ENCODE measurements at regions not wholly inside any gene's neighbourhood (a gene's known extent, or its start where the extent isn't known, plus 50 kb on each side); places are given as distances from the start of the nearest gene placed in this dataset.

GRCh38 chr4:182150645-182151044 is 92.6 kb upstream of the TENM3 start:
- no peak for TF ChIP-seq POLR2AphosphoS5 (IDR thresholded peaks at IDR 0.05; ENCODE audit: borderline replicate concordance, low read depth, low read length)
- no peak for TF ChIP-seq FOXP2 (optimal IDR thresholded peaks at IDR 0.05; ENCODE audit: control extremely low read depth, extremely low read length, insufficient read depth)
- no peak for TF ChIP-seq EZH2 (IDR thresholded peaks at IDR 0.05)
- H3K9ac ChIP-seq (ENCODE audit: insufficient read length) = no peak overlapping the region
- no peak overlapping the region for H3K27ac ChIP-seq
- no peaks in the 10 kb centered on the region for H3K9me3 ChIP-seq (ENCODE audit: low read depth, low read length)
- DNase-seq (ENCODE audit: low read depth, low spot score) = no peak
- no peaks in the 10 kb centered on the region for H3K36me3 ChIP-seq (ENCODE audit: insufficient read depth, low read length)
- H3K4me3 ChIP-seq = no peak overlapping the region

- no peak for TF ChIP-seq EZH2 (IDR thresholded peaks at IDR 0.05)
- TF ChIP-seq FOXP2 (optimal IDR thresholded peaks at IDR 0.05; ENCODE audit: control extremely low read depth, extremely low read length, insufficient read depth) = no peak
- no peak for TF ChIP-seq POLR2AphosphoS5 (IDR thresholded peaks at IDR 0.05; ENCODE audit: borderline replicate concordance, low read depth, low read length)
- Histone ChIP-seq H3K9me3 (ENCODE audit: low read depth, low read length) (no peaks in the 10 kb centered on the region), H3K36me3 (ENCODE audit: insufficient read depth, low read length) (no peaks in the 10 kb centered on the region), H3K27ac (no peak overlapping the region), H3K9ac (ENCODE audit: insufficient read length) (no peak overlapping the region), H3K4me3 (no peak overlapping the region)
- no peak for DNase-seq (ENCODE audit: low read depth, low spot score)
Measured at GRCh38 chr4:182155806-182156205, 87.4 kb upstream of the TENM3 start.

DNA sequence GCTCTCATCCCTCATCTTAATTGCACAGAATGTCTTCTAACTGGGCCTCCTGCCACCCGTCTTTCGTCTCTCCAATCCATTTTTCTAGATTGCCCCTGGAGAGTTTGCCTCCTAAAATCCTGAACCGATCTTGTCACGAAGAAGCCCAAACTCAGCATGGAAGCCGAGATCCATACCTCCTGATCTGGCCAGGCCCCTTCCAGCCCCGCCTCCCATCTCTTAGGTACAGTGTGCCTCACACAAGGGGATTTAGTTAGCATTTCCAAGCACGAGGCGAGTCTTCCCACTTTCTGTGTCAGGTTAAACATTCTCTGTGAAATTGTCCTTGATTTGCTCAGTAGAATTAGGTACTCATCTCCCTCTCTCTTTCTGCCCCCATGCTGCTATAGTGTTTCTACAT is 80.0 kb upstream of the TENM3 start:
- no peaks in the 10 kb centered on the region for H3K36me3 ChIP-seq (ENCODE audit: insufficient read depth, low read length)
- H3K27ac ChIP-seq = no peak overlapping the region
- no peaks in the 10 kb centered on the region for H3K9me3 ChIP-seq (ENCODE audit: low read depth, low read length)
- TF ChIP-seq FOXP2 (optimal IDR thresholded peaks at IDR 0.05; ENCODE audit: control extremely low read depth, extremely low read length, insufficient read depth) (no peak), EZH2 (IDR thresholded peaks at IDR 0.05) (no peak), POLR2AphosphoS5 (IDR thresholded peaks at IDR 0.05; ENCODE audit: borderline replicate concordance, low read depth, low read length) (no peak)
- H3K4me3 ChIP-seq = no peak overlapping the region
- no peak for DNase-seq (ENCODE audit: low read depth, low spot score)
- no peak overlapping the region for H3K9ac ChIP-seq (ENCODE audit: insufficient read length)

- H3K36me3 ChIP-seq (ENCODE audit: insufficient read depth, low read length) = no peaks in the 10 kb centered on the region
- no peak overlapping the region for H3K9ac ChIP-seq (ENCODE audit: insufficient read length)
- no peaks in the 10 kb centered on the region for H3K9me3 ChIP-seq (ENCODE audit: low read depth, low read length)
- no peak overlapping the region for H3K4me3 ChIP-seq
- H3K27ac ChIP-seq = no peak overlapping the region
- no peak for DNase-seq (ENCODE audit: low read depth, low spot score)
- TF ChIP-seq POLR2AphosphoS5 (IDR thresholded peaks at IDR 0.05; ENCODE audit: borderline replicate concordance, low read depth, low read length) (no peak), EZH2 (IDR thresholded peaks at IDR 0.05) (no peak), FOXP2 (optimal IDR thresholded peaks at IDR 0.05; ENCODE audit: control extremely low read depth, extremely low read length, insufficient read depth) (no peak)
Measured at GRCh38 chr4:182169572-182169971, 73.6 kb upstream of the TENM3 start.

GRCh38 chr4:182169987-182170386 is 73.2 kb upstream of the TENM3 start:
- Histone ChIP-seq H3K9ac (ENCODE audit: insufficient read length) (no peak overlapping the region), H3K27ac (no peak overlapping the region), H3K4me3 (no peak overlapping the region), H3K9me3 (ENCODE audit: low read depth, low read length) (no peaks in the 10 kb centered on the region), H3K36me3 (ENCODE audit: insufficient read depth, low read length) (no peaks in the 10 kb centered on the region)
- no peak for DNase-seq (ENCODE audit: low read depth, low spot score)
- TF ChIP-seq POLR2AphosphoS5 (IDR thresholded peaks at IDR 0.05; ENCODE audit: borderline replicate concordance, low read depth, low read length) = no peak
- TF ChIP-seq EZH2 (IDR thresholded peaks at IDR 0.05) = no peak
- TF ChIP-seq FOXP2 (optimal IDR thresholded peaks at IDR 0.05; ENCODE audit: control extremely low read depth, extremely low read length, insufficient read depth) = no peak

DNA sequence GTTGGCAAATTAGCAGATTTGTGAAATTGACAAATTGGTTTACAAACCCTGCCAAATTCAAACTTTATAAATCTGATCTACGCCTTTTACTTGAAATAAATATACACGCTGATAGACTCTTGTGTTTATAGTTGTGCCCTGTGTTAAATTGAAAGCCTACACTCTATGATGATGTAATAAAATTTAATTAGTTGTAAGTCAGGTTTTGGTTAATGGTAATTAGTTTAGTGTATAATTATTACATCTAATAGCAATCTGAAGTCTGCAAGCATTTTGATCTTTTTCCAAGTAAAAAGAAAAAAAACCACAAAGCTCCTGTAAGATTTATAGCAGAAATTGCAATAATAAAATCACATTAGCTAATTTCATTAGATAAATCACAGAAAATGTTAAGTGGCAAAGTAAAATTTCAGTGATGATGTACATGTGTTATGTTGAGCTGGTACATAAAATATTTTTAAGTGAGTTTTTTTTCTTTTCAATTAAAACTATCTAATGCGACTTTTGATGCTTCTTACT is 72.7 kb upstream of the TENM3 start:
- no peaks in the 10 kb centered on the region for H3K36me3 ChIP-seq (ENCODE audit: insufficient read depth, low read length)
- DNase-seq (ENCODE audit: low read depth, low spot score) = no peak
- no peak overlapping the region for H3K27ac ChIP-seq
- no peak overlapping the region for H3K4me3 ChIP-seq
- no peak for TF ChIP-seq POLR2AphosphoS5 (IDR thresholded peaks at IDR 0.05; ENCODE audit: borderline replicate concordance, low read depth, low read length)
- TF ChIP-seq FOXP2 (optimal IDR thresholded peaks at IDR 0.05; ENCODE audit: control extremely low read depth, extremely low read length, insufficient read depth) = no peak
- no peak for TF ChIP-seq EZH2 (IDR thresholded peaks at IDR 0.05)
- H3K9me3 ChIP-seq (ENCODE audit: low read depth, low read length) = no peaks in the 10 kb centered on the region
- no peak overlapping the region for H3K9ac ChIP-seq (ENCODE audit: insufficient read length)

DNA sequence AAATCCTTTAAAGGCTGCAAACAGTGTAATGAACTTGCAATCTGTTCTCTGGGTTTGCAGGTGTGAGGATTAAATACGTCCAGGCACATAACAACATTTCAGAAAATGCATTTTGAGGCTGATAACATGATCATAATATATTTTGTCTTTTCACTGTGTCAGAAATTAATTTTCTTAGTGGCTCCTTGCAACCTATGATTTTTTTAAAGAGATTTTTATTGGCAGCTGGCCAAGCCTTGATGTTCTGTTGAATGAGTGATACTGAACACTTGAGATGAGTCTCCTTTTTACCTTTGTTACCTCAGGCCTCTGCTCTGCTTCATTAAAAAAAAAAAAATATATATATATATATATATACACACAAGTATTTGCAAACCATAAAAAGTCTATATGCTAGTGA is 68.2 kb upstream of the TENM3 start:
- Histone ChIP-seq H3K4me3 (no peak overlapping the region), H3K27ac (no peak overlapping the region), H3K36me3 (ENCODE audit: insufficient read depth, low read length) (no peaks in the 10 kb centered on the region), H3K9ac (ENCODE audit: insufficient read length) (no peak overlapping the region), H3K9me3 (ENCODE audit: low read depth, low read length) (no peaks in the 10 kb centered on the region)
- TF ChIP-seq FOXP2 (optimal IDR thresholded peaks at IDR 0.05; ENCODE audit: control extremely low read depth, extremely low read length, insufficient read depth) (no peak), EZH2 (IDR thresholded peaks at IDR 0.05) (no peak), POLR2AphosphoS5 (IDR thresholded peaks at IDR 0.05; ENCODE audit: borderline replicate concordance, low read depth, low read length) (no peak)
- no peak for DNase-seq (ENCODE audit: low read depth, low spot score)

DNA sequence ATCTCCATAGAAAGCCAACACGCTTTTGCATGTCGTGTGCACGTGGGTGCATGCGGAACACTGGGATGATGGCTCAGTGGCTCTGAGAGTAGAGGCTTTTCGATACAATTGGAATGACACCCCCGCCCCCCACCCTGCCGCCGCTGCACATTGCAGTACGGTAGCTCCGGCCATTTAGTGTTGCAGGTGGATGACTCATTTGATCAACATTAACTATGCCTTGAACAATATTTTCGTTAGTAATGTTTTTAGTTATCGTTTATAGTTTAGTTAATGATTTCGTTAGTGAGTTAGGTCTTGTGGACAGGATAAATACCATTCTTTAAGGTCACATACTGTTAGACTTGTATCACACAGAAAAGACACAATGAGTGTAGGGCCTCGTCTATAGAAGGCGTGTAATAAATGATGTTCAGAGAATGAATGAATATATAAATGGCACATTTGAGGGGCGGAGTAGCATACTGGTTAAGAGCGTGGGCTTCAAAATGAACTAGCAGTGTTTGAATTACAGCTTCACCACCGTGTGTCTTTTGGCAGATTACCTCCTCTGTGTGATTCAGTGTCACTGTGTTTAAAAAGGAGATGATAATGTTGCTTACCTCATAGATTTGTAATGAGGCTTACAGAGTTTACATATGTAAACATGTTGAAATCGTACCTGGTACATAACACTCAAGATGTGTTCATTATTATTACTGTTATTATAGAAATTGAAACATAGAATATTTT is 67.2 kb upstream of the TENM3 start:
- H3K9me3 ChIP-seq (ENCODE audit: low read depth, low read length) = no peaks in the 10 kb centered on the region
- no peak for DNase-seq (ENCODE audit: low read depth, low spot score)
- H3K9ac ChIP-seq (ENCODE audit: insufficient read length) = no peak overlapping the region
- TF ChIP-seq EZH2 (IDR thresholded peaks at IDR 0.05) (no peak), FOXP2 (optimal IDR thresholded peaks at IDR 0.05; ENCODE audit: control extremely low read depth, extremely low read length, insufficient read depth) (no peak), POLR2AphosphoS5 (IDR thresholded peaks at IDR 0.05; ENCODE audit: borderline replicate concordance, low read depth, low read length) (no peak)
- H3K4me3 ChIP-seq = no peak overlapping the region
- H3K27ac ChIP-seq = no peak overlapping the region
- no peaks in the 10 kb centered on the region for H3K36me3 ChIP-seq (ENCODE audit: insufficient read depth, low read length)
